Stimulated activated CD4-positive, alpha-beta T cell treated with anti-CD3 and anti-CD28 coated beads, Interleukin-2, amount 100 ng/mL, for 4 hours (primary cell): ENCODE measurements at regions not wholly inside any gene's neighbourhood (a gene's known extent, or its start where the extent isn't known, plus 50 kb on each side); places are given as distances from the start of the nearest gene placed in this dataset.
"Not testable (repeated sequence)": the region's sequence is repeated elsewhere in the genome, so short reads cannot be mapped to it uniquely, and the experiment has no call there.

ENCODE experiments used
- DNase-seq: peaks from one replicate; pipeline ENCODE4 v3.0.0-alpha.2; 2020; ENCODE audit warnings: low read depth

DNA sequence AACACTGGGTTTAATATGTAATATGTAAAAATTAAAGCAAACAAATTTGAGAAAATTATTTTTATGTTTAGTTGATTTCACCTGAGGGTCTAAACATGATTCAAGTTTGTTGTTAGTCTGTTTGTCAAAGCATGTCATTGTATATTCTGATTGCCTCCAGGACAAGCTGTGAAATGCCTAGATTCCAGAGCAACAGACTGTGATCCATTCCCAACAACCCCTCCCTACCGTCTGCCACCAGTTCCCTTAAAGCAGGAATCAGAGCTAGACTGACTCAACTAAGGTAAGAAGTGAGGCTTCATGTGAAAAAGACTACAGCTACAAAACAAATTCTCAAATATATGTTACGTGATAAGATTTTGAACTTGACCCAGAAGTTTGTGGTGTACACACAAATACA is 304.2 kb downstream of the RAB38 start:
- DNase-seq: no peak

DNA sequence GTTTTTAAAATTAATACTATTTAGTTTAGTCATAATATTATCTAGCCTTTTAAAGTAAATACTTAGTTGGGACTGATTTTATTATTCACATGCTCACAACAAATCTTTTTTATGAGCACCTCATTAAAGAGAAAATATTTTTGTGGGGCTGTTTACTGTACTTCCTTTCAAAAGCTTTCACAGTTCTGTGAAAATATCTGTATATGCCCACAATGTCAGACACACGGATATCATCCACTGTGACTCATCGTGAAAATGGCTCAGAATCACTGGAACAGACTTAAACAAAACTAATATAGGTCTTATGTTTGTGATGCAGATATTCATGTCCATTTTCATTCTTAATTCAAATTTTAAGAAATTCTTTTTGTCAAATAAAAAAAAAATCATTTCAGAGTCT is 305.2 kb downstream of the RAB38 start:
- DNase-seq: no peak

DNA sequence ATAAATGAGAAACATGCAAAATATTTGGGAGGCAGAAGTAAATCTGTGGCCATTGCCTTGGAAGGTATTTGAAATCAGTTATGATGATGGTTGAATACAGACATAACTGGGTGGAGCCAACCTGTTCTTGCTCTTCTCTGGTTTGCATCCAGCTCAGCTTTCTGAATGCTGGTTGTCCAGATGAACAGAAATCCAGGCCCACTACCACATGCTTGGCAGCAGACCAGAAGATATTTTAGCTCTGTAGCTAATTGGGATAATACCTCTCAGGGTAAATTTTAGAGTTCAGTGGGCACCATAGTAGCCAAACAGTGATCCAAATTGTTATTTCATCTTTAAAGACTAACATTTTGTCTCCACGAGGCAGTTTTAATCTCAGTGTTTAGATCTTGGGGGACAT is 308.3 kb downstream of the RAB38 start:
- no peak for DNase-seq

DNA sequence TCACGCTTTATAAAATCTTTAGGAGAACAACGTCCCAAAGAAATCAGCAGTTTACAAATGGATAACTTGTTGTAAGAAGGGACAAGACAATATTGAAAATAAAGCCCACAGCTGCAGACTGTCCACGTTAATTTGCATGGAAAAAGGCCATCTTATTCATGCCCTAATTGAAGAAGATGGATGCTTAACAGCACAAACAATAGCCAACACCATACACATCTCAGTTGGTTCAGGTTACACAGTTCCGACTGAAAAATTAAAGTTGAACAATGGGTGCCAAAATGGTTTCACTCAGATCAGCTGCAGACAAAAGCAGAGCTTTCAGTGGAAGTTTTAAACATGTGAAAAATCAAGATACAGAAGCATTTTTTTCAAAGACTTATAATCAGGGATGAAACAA is 314.2 kb downstream of the RAB38 start:
- no peak for DNase-seq

DNA sequence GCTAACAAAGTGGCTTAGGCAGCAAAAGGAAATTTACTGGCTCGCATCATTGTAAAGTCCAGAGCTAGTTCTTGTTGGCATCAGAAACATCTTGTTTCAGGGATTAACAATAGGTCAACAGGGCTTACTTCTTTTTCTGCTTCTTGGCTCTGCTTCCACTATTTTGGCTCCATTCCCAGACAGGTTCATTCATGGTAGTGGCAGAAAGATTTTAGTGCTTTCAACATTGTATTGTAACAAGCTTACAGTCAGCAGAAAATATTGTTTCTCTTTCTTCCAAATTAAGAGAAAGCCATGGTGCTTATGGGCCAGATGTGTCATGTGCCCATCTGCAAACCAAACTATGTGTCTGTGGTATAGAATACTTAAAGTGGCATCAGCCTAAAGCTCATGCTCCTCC is 315.6 kb downstream of the RAB38 start:
- DNase-seq: no peak

DNA sequence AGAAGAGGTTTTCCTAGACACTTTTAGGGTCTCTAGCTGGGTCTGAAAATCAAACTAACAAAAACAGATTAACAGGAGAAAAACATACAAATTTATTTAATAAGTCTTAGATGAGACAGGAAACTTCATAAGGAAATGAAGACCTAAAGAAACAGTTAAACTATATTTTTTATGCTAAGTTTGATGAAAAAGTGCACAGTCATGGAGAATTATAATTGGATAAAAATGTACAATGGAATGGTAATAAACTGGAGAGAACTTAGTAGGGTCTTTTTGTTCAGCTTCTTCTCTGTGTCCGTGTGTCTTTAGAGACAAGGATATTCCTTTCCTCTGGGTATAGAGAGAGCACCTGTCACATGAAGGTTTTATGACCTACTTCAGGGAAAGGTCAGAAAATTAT is 323.4 kb downstream of the RAB38 start:
- no peak for DNase-seq

DNA sequence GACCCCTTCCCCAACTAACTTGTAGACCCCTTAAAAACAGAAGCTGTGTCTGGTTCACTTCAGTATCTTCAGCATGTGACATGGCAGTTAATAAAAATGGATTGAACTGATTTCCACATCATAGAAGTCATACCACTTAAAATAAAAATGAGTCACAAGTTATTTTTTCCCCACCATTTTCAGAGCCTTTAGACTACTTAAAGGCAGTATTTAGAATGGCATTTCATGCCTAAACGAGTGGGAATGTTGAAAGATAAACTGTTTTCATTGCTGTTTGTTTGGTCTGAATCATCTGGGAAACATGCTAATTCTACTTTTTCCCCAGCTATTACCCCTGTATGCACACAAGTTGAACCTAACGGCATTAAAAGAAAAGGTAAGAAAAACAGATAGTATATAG is 324.0 kb downstream of the RAB38 start:
- no peak for DNase-seq

DNA sequence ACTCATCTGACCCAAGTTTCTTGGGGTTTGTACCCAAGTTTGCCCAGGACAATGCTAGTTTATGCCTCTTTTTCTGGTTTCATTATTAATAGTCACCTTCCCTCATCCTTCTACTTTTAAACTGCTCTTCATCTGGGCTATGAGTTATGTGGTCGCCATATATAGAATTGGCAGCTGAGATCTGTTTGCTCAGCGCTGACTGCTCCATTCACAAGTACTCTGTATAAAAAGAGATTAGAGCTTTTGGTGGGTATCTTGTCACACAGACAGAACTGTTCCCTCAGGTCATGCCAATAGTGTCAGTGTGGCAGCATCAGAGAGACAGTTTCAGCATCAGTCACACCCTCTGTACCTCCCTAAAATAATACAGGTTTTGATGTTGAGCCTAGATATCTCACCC is 326.0 kb downstream of the RAB38 start:
- no peak for DNase-seq

DNA sequence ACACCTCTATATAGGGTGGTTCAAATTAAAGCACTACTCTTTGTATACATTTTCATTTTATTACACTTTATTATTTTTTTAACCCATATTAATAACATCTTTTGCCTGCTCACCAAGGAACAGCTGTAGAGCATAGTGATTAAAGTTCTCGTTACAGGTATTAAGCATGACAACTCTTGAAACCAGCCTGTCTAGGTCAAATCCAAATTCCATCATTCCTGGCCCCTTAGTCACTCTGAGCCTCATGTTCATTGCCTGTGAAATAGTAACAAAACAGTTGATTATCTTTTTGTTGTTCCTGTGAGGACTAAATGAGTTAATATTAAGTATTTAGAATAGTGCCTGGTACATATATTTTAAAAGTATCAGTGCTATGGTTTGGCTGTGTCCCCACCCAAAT is 334.5 kb downstream of the RAB38 start:
- no peak for DNase-seq

DNA sequence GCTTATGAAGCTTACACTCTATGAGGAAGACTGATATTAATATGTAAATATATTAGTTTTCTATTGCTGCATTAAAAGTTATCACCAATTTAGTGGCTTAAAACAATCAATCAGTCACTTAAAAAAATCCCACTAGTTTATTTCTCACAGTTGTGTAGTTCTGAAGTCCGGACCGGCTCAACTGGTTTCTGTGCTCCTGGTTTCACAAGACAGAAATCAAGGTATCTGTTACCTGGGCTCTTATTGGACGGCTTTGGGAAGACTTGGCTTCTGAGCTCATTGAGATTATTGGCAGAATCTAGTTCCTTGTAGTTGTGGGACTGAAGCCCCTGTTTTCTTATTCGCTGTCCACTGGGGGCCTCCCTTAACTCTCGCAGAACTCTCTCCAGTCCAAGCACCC is 343.0 kb downstream of the RAB38 start:
- no peak for DNase-seq

DNA sequence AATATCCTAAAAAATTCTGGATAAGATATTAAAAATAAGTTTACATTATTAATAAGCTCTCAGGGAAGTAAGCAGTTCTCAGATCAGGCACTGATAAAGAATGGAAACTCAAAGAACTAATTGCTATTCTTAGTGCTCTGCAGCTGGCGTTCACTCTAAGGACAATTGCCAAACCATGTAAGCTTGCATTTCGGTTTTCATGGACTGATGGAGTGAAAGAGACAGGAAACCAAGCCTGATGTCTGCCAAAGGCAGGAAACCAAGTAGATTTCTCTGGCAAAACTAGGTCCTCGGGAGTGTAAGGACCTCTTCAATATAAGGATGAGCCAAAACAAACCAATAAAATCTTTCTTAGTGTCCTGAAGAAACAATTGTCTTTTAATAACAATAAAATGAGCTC is 355.2 kb downstream of the RAB38 start:
- DNase-seq: no peak

DNA sequence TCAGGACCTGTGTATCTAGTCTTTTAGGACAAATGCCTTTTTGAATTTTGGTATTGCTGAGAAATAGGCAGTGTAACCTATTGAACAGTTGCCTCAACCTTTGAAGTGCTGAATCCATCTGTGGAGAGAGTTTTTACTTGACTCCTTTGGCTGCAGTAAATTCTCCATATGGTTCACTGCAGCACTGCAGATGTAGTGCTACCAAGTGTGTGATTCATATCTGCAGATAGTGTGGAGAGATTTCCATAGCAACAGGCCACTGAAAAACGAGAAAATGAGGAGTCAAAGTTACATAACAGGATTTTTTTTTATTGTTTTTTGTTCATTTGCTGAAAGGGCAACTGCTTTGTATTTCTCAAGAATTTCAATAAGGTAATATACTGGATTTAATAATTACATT is 356.1 kb downstream of the RAB38 start:
- DNase-seq: no peak

DNA sequence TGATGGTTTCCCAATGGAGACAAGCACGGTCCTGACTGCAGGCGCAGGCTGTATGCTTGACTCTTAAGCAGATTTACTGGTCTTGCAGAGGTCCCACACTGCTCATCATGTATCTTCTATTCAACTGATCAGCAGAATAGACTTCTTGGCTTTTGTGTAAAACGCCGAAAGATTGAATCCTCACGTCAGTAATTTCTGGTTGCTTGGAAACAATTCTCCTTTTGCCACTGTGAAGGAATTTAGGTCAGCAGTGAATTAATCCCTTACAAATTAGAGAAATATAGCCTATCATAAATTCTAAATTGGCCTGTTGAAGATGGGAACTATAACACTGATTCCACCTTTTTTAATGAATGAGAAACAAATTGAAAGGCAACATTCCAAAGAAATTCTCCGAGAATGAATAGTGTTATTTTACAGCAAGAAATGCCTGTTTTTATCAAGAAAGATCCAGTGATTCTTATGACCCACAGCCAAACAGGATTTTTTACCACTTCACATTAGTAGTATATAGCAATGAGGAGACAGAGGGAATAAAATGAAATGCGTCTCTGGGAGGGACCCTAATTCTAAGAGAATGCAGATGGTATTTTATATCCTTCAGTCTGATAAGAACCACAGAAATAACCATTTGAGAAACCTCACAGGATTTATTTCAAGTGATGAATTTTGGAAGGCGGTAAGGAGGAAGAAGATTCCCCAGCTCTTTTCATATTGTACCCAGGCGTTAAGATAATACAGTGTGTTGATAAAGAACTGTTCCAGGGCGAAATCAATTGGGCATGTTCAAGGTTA is 362.5 kb downstream of the RAB38 start:
- DNase-seq: no peak

DNA sequence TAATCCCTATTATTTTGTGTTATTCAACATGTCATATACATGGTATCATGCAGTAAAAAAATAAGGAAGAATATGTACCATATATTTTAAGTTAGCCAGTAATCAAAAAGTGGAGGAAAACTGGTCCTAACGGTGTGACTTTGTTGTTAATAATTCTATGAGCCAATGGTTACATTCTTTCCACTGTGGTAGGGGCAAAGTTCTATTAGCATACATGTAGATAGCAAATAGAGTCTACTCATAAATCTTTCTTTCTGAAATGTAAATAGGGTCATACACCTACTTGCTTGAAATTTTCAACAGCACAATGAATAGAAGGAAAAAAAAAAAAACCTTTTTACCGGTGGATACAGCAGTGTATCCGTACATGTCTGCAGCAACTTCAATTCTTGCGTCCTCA is 364.8 kb downstream of the RAB38 start:
- no peak for DNase-seq

DNA sequence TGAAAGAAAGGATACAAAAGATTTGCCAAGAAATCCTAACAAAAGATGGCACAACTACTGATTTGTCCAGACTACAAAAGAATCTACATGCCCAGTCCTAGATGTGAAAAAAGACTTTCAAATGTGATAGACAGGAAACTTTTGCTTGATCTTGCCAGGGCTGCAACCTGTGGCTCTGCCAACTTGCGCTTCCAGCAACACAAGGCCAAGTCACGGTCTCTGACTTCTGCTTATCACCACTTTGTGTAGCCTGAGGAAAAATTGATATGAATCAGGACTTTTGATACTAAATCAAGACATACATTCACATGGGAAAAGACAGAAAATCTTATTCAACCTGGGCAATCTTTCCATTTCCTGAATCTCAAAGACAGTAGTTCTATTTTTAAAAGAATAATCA is 366.0 kb downstream of the RAB38 start:
- no peak for DNase-seq

DNA sequence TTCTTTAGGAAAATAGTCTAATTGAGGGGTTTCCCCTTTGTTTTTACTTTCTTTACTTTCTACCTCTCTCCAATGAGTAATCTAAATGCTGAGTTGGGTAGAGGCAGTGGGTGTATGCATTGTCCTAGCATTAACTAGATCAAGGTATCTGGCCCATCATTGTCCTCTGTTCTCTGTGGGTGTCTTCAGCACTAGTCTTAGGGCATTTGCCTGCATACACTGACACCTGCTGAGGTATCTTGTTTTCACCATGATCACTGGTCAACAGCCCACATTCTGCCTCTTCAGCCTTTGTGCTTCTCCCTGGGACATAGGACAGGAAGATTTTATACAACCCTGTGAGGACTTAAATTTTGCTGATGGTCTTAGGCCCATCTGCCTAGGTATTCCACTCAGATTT is 371.1 kb downstream of the RAB38 start:
- DNase-seq: no peak

DNA sequence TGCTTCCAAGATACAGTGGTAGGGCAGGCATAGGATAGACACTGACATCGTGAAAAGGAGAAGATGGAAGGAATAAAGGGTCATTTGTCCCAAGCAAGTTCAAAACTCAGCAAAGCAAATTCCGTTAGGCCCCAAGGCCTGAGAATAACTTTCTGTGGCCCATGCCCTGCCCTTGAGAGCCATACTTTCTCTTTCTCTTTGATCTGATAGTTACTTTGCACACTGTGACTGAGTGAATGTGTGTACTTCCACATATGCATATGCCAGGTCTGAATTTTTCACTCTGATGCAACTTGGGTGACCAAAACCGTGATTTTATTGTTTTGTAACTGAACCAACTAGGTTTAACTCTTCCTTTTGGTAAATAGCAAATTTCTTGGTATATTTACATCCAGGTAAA is 371.5 kb downstream of the RAB38 start:
- DNase-seq: no peak

DNA sequence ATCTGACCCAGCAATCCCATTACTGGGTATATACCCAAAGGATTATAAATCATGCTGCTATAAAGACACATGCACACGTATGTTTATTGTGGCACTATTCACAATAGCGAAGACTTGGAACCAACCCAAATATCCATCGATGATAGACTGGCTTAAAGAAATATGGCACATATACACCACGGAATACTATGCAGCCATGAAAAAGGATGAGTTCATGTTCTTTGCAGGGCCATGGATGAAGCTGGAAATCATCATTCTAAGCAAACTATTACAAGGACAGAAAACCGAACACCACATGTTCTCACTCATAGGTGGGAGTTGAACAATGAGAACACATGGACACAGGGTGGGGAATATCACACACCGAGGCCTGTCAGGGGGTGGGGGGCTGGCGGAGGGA is 390.4 kb downstream of the RAB38 start:
- DNase-seq: not testable (repeated sequence)

DNA sequence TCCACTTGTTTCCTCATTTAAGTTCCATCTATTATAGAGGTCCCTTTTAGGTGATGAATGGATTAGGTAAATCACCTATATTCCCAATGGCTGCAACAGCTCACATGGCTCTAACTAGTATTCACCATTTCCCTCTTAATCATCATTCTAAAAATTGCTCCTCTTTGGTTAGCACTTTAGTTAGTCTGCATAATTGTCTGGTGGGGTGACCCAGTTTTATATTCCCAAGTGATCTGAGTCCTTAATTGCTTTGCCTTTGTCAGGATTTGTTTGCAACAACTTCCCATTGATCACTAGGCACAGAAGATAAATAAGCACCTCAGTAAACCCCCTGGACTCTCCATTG is 395.2 kb downstream of the RAB38 start:
- no peak for DNase-seq

DNA sequence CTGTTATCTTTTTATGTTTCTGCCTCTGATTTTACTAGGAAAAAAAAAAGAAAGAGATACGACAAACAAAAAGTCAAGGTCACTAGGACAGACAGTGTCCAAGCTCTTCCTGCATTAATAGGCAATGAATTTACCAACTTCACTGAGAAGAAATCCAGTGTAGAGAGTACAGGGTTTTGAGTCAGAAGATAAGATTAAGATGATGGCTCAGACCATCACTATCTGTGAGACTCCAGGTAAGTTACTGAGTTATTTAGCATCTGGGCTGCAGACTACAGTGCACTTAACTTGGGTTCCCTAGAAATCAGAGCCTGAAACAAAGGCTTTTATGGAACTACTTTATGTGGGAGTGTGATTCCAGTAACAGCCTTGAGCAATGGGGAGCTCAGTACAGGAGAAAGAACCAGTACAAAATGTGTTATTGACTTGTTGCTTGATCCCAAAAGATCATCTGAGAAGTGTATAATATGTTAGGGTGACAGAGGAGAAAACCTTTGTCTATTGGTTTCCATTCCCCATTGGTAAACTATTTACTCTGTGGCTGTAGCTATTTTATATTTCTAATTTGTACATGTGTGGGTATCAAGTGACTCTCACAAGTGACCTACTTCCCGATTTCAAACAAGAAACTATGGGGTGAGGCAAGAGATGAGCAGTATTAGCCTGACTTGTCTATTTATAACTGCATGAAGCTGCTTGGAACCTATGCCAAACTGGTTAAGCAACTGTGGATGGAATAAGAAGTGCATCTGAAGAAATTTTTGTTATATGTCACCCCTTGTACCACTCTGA is 395.8 kb downstream of the RAB38 start:
- DNase-seq: no peak

DNA sequence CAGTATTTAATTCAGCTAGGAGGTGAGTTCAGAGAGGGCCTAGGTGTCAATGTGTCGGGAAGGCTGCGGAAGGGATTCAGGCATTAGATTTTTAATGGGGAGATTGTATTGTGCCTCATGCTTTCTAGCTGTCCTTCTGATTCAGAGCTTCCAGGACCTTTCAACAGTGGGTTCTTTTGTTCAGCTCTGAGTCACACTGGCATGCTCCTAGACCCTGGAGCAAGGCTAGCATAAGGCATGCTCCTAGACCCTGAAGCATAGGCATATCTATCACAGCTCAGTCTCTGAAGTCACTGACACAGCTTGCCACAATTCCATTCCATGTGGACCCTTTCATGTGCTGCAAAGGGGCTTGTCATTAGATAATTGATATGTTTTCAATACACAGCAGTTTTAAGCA is 396.9 kb downstream of the RAB38 start:
- no peak for DNase-seq

DNA sequence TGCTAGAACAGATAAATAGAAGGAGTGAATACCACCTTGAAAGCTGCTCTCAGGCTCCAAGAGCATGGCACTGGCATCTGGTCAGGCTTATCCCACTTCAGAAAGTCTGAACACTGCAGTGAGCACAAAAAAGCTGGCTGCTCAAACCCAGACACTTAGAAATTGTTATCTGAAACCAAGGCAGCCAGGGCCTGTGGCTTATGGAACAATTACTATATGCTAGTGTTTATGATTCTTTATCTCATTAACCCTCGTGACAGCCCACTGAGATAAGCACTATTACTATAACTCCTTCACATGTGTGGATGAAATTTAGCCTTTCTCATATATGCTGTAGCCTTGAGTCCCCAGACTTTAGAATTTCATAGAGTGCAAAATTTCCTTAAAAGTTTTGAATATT is 400.2 kb downstream of the RAB38 start:
- DNase-seq: no peak

DNA sequence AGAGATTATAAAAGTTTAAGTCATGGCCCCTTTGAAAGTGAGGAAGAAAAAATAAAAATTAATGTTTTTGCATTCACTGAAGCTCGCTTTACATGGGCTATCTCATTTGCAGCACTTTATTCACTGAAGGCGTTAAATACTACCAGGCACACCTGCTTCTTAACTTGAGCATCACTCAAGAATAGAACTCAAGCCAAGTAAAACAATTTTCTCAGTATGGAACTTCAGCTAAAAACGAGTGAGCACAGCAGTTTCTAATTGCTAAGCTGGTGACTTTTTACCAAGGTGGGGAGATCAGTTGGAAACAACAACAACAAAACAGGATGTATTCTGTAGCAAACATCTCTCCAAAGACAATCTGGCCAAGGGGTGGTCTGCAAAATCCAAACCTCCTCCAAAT is 405.6 kb downstream of the RAB38 start:
- no peak for DNase-seq

DNA sequence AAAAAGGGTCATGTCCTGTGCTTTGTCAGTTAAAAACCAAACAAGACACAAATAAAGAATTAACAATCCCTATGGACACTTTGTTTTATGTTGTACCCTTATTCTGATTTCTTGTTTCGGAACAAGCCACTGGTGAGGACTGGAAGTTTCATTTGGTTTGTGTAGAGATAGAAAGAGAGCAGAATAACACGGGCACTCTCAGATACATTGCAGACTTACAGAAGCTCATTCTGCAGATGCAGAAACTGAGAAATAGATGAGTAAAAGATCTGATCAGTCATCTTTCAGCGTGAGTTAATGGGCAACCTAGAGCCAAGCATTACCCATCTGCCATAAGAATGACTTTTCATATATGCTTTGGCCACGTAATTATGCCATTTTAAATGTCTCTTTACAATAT is 407.6 kb downstream of the RAB38 start:
- DNase-seq: no peak
